Muscle layer of duodenum (tissue), 2 donors: ENCODE measurements at regions not wholly inside any gene's neighbourhood (a gene's known extent, or its start where the extent isn't known, plus 50 kb on each side); places are given as distances from the start of the nearest gene placed in this dataset.

ENCODE experiments used
- H3K27ac ChIP-seq: one replicate; pipeline ENCODE4 v1.7.0; 2013; ENCODE audit warnings: mild to moderate bottlenecking, low read length
- H3K27me3 ChIP-seq: one replicate; pipeline ENCODE4 v1.7.0; 2013; ENCODE audit warnings: low read depth, mild to moderate bottlenecking, control low read depth, low read length
- H3K36me3 ChIP-seq, 2 donors: one replicate each; pipeline ENCODE4 v1.7.0; 2013; ENCODE audit warnings: low read length in 2 of 2, control low read depth in 1 of 2, mild to moderate bottlenecking in 1 of 2; ENCODE audit not compliant: insufficient read depth in 2 of 2, control insufficient read depth in 1 of 2
- H3K4me1 ChIP-seq, 2 donors: one replicate each; pipeline ENCODE4 v1.7.0; 2013; ENCODE audit warnings: low read length in 2 of 2, mild to moderate bottlenecking in 2 of 2, control low read depth in 1 of 2, moderate library complexity in 1 of 2; ENCODE audit not compliant: insufficient read depth in 2 of 2, control insufficient read depth in 1 of 2
- H3K4me3 ChIP-seq, 2 donors: one replicate each; pipeline ENCODE4 v1.7.0; 2013; ENCODE audit warnings: low read length in 2 of 2, low read depth in 1 of 2, mild to moderate bottlenecking in 1 of 2
- H3K9me3 ChIP-seq, 2 donors: one replicate each; pipeline ENCODE4 v1.7.0; 2013; ENCODE audit warnings: low read length in 2 of 2, control low read depth in 1 of 2, mild to moderate bottlenecking in 1 of 2; ENCODE audit not compliant: control insufficient read depth in 1 of 2
- donor health status: healthy.

GRCh38 chr4:181158971-181159370 lies 1084.2 kb upstream of the TENM3 start:
- H3K27ac ChIP-seq, result no peak overlapping the region
- H3K4me1 ChIP-seq, result no peaks in the 10 kb centered on the region
- H3K27me3 ChIP-seq, result no peaks in the 10 kb centered on the region
- no peak overlapping the region for H3K4me3 ChIP-seq
- no peaks in the 10 kb centered on the region for H3K9me3 ChIP-seq
- no peaks in the 10 kb centered on the region for H3K36me3 ChIP-seq

GRCh38 chr4:181161669-181162068 lies 1081.5 kb upstream of the TENM3 start:
- no peak overlapping the region for H3K27ac ChIP-seq
- H3K27me3 ChIP-seq, result no peaks in the 10 kb centered on the region
- H3K36me3 ChIP-seq, result no peaks in the 10 kb centered on the region
- no peaks in the 10 kb centered on the region for H3K4me1 ChIP-seq
- H3K9me3 ChIP-seq, result no peaks in the 10 kb centered on the region
- H3K4me3 ChIP-seq, result no peak overlapping the region

GRCh38 chr4:181162266-181162665 lies 1080.9 kb upstream of the TENM3 start:
- no peaks in the 10 kb centered on the region for H3K27me3 ChIP-seq
- H3K4me3 ChIP-seq, result no peak overlapping the region
- no peaks in the 10 kb centered on the region for H3K36me3 ChIP-seq
- no peak overlapping the region for H3K27ac ChIP-seq
- no peaks in the 10 kb centered on the region for H3K9me3 ChIP-seq
- H3K4me1 ChIP-seq, result no peaks in the 10 kb centered on the region

- Histone ChIP-seq H3K4me3 (no peak overlapping the region), H3K4me1 (no peaks in the 10 kb centered on the region), H3K36me3 (no peaks in the 10 kb centered on the region), H3K27me3 (no peaks in the 10 kb centered on the region), H3K27ac (no peak overlapping the region), H3K9me3 (no peaks in the 10 kb centered on the region)
Measured at GRCh38 chr4:181162676-181163075, 1080.5 kb upstream of the TENM3 start.

- Histone ChIP-seq H3K9me3 (no peaks in the 10 kb centered on the region), H3K27me3 (no peaks in the 10 kb centered on the region), H3K36me3 (no peaks in the 10 kb centered on the region), H3K27ac (no peak overlapping the region), H3K4me3 (no peak overlapping the region), H3K4me1 (no peaks in the 10 kb centered on the region)
Measured at GRCh38 chr4:181166742-181167399, 1076.3 kb upstream of the TENM3 start.

GRCh38 chr4:181168011-181168805 lies 1075.0 kb upstream of the TENM3 start:
- Histone ChIP-seq H3K27ac (no peak overlapping the region), H3K9me3 (no peaks in the 10 kb centered on the region), H3K4me1 (no peaks in the 10 kb centered on the region), H3K27me3 (no peaks in the 10 kb centered on the region), H3K4me3 (no peak overlapping the region), H3K36me3 (no peaks in the 10 kb centered on the region)

GRCh38 chr4:181173046-181173445 lies 1070.2 kb upstream of the TENM3 start:
- H3K9me3 ChIP-seq, result no peaks in the 10 kb centered on the region
- no peaks in the 10 kb centered on the region for H3K27me3 ChIP-seq
- no peak overlapping the region for H3K4me3 ChIP-seq
- H3K36me3 ChIP-seq, result no peaks in the 10 kb centered on the region
- no peak overlapping the region for H3K27ac ChIP-seq
- H3K4me1 ChIP-seq, result no peaks in the 10 kb centered on the region

- Histone ChIP-seq H3K27me3 (no peaks in the 10 kb centered on the region), H3K27ac (no peak overlapping the region), H3K4me3 (no peak overlapping the region), H3K36me3 (no peaks in the 10 kb centered on the region), H3K4me1 (no peaks in the 10 kb centered on the region), H3K9me3 (no peaks in the 10 kb centered on the region)
Measured at GRCh38 chr4:181176306-181176705, 1066.9 kb upstream of the TENM3 start.

- no peak overlapping the region for H3K4me3 ChIP-seq
- no peaks in the 10 kb centered on the region for H3K27me3 ChIP-seq
- H3K27ac ChIP-seq, result no peak overlapping the region
- peaks cover 0 to 5% of the 10 kb centered on the region in 2 donors for H3K9me3 ChIP-seq
- no peaks in the 10 kb centered on the region for H3K36me3 ChIP-seq
- H3K4me1 ChIP-seq, result no peaks in the 10 kb centered on the region
Measured at GRCh38 chr4:181181331-181181730, 1061.9 kb upstream of the TENM3 start.

GRCh38 chr4:181189751-181190150 lies 1053.5 kb upstream of the TENM3 start:
- no peaks in the 10 kb centered on the region for H3K4me1 ChIP-seq
- no peaks in the 10 kb centered on the region for H3K27me3 ChIP-seq
- H3K4me3 ChIP-seq, result no peak overlapping the region
- no peaks in the 10 kb centered on the region for H3K9me3 ChIP-seq
- no peaks in the 10 kb centered on the region for H3K36me3 ChIP-seq
- H3K27ac ChIP-seq, result no peak overlapping the region

GRCh38 chr4:181193131-181193930 lies 1049.9 kb upstream of the TENM3 start:
- no peak overlapping the region for H3K4me3 ChIP-seq
- no peaks in the 10 kb centered on the region for H3K9me3 ChIP-seq
- no peaks in the 10 kb centered on the region for H3K27me3 ChIP-seq
- H3K4me1 ChIP-seq, result no peaks in the 10 kb centered on the region
- H3K36me3 ChIP-seq, result no peaks in the 10 kb centered on the region
- no peak overlapping the region for H3K27ac ChIP-seq
